ENCODE measurements at regions not wholly inside any gene's neighbourhood (a gene's known extent, or its start where the extent isn't known, plus 50 kb on each side); places are given as distances from the start of the nearest gene placed in this dataset.
"Not testable (repeated sequence)": the region's sequence is repeated elsewhere in the genome, so short reads cannot be mapped to it uniquely, and the experiment has no call there.

DNA sequence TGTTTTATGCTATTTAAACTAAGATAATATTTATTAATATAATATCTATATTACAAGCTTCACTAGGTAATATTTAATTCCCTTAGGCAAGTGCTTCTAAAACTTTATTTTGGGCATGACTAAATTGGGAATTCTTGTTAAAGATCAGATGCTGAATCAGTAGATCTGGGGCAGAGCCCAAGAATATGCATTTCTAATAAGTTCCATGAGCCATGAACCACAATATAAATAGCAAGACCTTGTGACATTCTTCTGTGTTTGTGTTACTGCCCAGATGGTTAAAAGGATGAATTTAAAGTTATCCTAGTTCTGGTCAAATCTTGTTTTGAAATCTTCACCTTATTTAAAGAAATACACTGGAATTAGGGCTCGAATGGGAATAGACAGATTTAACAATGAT is 258.4 kb upstream of the CACNA2D1 start:
- no peak for DNase-seq

DNA sequence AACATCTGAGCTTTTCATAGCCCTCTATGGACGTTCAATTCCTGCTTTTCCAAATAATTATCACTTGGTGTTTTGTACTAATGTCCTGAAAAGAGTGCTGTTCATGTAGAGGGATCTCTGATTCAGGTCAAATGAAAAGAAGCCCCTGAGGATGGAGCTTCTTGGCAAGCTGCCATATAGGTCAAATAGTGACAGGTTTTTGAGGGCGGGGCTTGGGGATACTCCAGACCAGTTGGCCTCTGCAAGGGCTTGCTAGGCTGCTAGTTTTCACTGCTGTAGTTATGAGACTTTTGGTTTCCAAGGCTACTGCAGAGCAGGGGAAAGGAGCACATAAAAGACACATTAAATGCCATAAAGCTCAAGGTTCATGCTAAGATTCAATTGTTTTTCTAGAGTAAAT is 257.2 kb upstream of the CACNA2D1 start:
- DNase-seq: no peak

DNA sequence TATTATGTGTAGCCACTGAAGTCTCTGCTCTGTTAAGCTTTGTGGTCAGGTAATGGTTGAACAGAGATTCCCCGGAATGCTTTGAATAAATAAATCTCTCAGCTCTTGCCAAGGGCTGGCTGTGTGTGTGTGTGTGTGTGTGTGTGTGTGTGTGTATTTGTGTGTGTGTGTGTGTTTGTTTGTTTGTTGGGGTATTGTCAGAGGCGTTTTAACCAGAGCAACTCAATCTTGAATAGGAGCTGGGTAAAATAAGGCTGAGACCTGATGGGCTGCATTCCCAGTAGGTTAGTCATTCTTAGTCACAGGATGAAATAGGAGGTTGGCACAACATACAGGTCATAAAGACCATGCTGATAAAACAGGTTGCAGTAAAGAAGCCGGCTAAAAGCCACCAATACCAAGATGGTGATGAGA is 256.2 kb upstream of the CACNA2D1 start:
- DNase-seq: no peak

DNA sequence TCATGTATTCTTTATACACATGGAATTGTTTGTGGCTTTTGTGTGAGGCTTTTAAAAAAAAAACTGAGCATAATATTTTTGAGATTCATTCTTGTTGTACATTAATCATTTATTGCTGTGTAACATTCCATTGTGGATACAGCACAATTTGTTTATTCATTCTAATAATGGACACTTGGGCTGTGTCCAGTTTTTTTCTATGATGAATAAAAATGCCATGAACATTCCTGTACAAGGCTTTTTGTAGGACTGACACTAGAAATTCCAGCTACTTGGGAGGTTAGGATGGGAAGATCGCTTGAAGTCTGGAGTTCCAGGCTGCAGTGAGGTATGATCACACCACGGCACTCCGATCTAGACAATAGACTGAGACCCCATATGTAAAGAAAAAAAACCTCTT is 254.3 kb upstream of the CACNA2D1 start:
- DNase-seq: no peak

DNA sequence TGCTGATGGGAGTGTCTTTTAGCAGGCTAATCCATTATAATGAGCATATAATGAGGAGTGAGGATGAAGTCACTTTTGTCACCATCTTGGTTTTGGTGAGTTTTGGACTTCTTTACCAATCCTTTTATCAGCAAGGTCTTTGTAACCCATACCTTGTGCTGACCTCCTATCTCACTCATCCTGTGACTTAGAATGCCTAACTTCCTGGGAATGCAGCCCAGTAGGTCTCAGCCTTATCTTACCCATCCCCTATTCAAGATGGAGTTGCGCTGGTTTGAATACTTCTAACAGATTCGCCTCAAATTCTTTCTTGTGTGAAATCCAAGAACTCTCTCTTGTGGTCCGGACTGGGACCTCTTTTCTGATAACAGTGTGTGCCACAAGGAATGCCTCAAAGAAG is 253.1 kb upstream of the CACNA2D1 start:
- DNase-seq: no peak

DNA sequence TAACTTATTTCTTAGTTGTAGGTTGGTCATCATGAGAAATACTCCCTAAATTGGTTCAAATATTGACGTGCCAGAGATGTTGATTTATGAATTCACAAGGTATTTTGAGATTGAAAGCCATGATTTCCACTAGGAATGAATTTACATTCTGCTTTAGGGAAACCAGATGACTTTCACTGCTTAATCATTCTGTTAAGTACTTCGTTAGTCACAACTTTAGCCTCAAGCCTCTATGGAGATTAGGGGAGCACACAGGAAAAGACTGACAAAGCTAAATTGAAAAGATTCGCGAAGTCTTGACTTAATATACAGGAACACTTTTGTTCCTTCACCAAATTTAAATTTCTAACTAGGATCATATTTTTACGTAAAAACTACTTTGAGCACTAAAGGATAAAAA is 250.4 kb upstream of the CACNA2D1 start:
- DNase-seq: no peak

DNA sequence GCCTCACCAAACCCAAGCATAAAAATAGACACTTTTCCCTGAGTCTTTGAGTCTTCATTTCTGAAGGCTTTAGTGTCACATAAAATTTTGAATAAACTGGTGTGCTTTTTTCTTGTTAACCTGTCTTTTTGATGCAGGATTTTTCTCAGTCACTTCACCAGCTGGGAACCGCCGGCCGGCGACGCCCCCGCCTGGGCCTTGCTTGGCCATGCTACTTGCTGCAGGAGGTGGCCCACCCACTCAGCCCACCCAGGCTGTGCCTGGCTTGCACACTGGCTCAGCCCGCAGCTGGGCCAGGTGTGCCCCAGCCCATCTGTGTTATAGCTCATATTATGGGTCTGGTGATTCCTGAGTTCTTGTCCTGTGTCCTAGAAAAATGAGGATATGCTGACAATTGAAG is 247.4 kb upstream of the CACNA2D1 start:
- no peak for DNase-seq

DNA sequence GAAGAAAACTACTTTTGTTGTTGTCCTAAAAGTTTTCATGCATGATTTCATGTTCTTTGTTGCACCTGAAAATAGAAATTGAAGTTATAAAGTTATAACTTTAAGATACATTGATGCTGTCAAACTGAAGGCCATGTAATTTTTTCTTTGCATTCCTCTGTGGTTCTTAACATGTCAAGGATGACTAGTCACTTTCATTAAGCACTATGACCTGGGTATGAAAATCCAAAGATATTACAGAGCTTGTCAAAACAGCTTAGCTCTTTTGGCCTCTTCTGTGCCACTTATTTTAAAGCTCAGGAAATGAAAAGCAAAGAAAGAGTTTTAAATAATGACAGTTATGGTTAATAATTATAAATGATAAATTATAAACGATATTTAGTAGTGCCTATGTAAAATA is 241.6 kb upstream of the CACNA2D1 start:
- no peak for DNase-seq

DNA sequence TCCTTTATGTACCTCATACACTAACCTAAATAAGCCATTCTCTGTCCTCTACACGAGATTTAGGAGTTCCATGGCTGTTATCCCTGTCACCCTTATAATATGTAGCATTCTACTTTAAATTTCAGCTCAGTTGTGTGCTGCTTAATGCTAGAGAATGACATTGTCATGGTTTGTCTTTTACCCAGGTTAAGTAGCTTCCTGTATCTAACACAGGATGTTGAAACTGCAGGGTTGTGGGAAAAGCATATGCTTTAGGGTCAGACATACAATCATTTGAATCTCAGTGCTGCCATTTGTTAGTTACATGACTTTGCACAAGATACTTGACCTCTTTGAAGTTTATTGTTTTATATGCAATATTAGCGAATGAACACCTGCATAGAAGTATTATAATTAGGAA is 235.1 kb upstream of the CACNA2D1 start:
- DNase-seq: no peak

DNA sequence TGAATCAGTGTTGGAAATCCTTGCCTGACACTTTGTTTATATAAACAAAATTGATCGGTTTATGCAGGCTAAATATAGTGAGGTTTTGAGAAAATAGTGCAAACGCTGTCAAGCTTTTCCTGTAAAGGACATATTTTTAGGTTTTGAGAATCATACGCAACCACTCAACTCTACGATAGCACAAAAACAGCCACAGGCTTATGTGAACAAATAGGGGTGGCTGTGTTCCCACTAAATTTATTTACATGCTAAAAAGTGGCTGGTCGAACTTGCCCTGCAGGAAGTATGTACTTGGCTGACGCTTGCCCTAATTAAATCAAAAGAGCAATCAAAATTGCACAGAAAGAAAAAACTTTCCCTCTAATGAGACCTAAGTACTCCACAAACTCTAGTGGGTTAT is 234.7 kb upstream of the CACNA2D1 start:
- no peak for DNase-seq

DNA sequence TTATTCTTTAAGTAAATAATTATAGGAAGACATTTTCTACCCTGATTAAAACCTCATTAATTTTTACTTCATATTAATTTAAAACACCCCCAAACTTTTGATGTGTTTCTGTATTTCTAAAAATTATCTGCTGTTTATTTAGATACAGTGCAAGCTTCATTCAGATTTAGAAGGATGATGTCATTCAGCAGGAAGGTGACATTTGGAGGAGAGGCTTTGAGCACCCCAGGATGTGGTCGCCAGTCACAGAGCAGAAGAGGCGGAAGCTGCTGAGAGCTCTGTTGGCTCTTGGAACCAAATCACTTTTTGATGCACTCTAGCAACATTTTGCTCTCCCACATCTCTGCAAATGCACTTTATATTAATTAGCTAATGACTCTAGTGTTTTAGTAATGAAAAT is 233.9 kb upstream of the CACNA2D1 start:
- DNase-seq: peak; percentile 14

DNA sequence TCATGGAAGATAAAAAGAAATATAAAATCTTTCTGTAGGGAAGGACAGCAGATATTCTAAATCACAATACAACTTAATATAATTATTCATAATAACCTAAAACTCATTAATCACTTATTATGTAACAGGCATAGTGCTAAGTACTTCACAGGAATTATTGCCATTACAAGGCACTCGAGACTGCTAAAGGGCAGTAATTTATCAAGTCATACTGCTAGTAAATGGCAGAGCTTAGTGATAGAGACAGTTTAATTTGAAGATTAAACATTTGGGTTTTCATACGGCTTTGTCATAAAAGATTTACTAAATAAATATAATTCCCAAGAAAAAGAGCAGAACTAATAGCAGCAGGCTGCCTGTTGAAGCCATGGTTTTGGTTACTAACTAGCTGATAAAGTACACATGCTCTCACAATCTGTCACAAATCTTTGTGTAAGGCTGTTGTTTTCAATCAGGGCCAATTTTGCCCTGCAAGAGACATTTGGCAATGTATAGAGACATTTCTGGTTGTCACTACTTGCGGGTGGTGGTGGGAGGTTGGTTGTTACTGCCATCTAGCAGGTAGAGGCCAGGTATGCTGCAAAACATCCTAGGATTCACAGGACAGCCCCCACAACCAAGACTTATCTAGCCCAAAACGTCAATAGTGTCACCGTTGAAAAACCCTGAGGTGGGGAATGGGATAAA is 233.3 kb upstream of the CACNA2D1 start:
- DNase-seq: peak; percentile 65

DNA sequence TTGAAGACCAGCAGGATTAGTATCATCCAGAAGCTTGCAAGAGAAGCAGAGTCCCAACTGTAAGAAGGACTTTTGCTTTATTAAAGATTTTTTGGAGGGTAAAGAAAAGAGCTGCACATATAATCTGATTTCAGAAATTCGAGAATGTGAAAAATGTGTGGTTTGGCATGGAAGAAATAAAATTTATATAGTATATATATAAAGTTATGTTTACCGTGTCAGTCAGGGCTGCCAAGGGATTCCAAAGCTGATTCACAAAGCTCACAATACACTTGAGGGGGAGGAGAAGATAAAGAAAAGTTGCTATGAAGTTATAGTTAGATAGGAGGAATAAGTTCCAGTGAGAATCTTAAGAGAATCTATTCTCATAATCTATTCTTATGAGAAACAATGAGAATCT is 231.8 kb upstream of the CACNA2D1 start:
- DNase-seq: no peak

DNA sequence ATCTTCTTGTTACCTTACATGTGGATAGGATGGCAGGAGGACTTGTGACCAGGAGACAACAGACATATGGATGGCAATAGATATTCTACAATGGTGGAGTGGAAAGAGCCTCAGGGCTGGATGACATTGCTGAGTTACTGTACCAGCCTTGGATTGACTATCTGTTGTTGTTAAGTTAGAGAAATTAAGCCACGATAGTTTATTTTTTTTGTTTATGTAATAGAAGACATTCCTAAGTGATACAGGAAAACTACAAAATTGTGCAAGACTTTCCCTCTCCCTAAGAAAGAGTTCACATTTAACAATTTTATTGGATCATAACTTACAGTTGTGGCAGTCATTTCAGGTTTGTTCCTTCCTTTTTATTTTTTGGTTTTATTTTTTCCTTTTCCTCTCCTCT is 230.7 kb upstream of the CACNA2D1 start:
- DNase-seq: no peak

DNA sequence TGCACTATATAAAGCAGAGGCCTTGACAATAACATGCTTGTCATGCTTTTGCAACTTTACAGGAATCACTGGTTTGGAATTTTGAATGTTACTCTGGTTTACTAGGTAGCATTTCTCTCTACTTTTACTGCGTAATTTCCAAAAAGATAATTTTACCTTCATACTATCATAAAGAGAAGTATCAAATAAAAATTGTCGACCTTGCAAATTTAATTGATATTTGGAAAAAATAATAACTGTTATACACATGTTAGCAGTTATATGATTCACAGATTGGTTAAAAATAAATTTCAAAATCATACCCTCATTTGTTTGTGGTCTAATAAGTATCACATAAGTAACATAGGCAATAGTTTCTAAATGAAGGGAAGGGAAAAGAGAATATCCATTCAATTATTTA is 228.5 kb upstream of the CACNA2D1 start:
- DNase-seq: no peak

DNA sequence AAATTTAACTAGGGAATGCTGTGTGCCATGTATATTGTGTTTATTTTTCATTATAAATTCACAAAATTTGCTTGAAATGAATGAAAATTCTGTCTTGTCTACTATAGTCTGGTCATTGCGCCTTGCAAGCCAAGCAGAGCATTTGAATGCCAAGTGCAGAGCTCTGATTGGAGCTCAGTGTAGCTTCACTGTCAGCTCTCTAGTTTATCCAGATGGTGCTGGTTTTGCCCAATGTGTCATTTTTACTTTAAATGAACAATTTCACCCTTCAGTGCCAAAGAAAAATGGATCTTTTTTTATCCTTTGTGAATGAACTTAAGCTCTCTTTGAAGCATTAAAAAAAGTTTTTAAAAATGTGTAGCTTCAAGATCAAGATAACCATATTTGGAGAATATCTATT is 225.6 kb upstream of the CACNA2D1 start:
- no peak for DNase-seq

DNA sequence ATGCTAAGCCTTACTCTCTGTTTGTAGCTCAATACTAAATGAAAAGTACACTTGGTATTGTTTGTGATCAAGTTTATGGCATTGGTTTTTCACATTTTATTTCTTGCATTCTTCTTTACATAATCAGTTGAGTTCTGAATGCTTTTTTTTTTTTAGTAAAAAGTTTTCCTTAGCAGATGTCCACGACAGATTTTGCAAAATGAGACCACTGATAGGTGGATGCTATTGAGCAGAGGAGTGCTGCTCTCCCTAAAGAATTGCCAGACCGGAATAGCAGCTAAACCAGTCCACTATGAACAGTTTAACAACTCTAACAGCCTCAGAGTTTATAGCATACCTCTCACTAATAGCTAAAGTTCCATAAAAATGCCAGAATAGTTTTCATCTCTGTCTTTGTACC is 225.1 kb upstream of the CACNA2D1 start:
- no peak for DNase-seq

DNA sequence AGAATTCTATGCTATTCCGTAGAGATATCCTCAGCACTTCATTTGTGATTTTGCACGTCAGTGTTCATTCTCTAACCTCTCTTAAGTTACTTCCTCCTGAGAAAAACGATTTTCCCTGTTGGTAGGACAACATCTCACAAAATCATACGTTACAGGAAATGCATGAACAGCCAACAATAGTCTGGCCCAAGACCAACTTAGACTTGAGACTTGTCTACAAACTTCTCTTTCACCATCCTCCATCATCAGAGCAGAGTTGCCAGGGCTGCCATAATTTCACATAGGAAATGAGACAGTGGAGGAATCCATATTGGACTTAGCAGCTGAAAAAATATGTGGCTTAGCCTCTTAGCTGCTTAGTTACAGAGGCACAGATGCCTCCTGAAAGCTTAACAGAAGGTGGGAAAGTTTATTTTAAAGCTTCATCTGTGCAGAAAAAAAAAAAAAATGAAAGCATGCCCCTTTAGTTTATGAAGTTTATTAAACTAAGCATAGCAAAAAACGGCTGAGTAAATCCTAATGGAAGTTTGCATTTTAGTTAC is 222.5 kb upstream of the CACNA2D1 start:
- no peak for DNase-seq

DNA sequence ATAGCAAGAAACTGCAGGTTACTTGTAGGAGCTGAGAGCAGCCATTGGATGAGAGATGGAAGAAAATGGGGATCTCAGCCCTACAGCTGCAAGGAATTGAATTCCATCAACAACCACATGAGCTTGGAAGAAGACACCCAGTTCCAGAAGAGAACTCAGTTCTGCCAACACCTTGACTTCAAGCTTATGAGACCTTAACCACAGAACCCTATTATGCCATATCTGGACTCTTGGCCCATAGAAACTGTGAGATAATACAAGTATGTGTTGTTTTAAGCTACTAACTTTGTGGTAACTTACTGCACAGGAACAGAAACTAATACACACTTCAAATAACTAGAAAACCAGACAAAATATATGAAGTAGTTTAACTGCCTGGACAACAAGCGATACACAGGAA is 212.4 kb upstream of the CACNA2D1 start:
- no peak for DNase-seq

DNA sequence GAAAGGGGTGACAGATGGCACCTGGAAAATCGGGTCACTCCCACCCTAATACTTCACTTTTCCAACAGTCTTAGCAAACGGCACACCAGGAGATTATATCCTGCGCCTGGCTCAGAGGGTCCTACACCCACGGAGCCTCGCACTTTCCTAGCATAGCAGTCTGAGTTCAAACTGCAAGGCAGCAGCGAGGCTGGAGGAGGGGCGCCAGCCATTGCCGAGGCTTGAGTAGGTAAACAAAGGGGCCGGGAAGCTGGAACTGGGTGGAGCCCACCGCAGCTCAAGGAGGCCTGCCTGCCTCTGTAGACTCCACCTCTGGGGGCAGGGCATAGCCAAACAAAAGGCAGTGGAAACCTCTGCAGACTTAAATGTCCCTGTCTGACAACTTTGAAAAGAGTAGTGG is 206.5 kb upstream of the CACNA2D1 start:
- DNase-seq: not testable (repeated sequence)

DNA sequence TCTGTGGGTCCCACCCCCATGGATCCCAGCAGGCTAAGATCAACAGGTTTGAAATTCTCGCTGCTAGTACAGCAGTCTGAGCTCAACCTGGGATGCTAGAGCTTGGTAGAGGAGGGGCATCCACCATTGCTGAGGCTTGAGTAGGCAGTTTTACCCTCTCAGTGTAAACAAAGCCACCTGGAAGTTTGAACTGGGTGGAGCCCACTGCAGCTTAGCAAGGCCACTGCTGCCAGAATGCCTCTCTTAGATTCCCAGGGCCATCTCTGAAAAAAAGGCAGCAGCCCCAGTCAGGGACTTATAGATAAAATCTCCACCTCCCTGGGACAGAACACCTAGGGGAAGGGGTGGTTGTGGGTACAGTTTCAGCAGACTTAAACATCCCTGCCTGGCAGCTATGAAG is 190.0 kb upstream of the CACNA2D1 start:
- DNase-seq: no peak

DNA sequence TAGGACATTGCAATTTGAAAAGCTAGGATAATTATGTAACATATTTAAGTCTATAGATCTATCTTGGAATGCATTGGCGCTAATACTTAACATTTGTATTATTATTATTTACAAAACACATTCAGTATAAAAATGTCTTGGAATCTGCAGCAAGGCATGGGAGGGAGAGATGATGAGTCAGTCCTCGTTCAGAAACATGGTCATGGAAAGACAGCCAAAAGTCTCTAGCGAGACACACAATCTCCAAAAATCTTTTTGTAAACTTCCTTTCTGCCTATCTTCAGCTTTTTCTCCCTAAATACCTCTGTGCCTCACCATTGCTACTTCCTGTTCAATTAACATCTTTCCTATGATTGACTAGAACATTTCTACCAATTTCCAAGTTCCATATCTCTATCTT is 188.4 kb upstream of the CACNA2D1 start:
- no peak for DNase-seq

DNA sequence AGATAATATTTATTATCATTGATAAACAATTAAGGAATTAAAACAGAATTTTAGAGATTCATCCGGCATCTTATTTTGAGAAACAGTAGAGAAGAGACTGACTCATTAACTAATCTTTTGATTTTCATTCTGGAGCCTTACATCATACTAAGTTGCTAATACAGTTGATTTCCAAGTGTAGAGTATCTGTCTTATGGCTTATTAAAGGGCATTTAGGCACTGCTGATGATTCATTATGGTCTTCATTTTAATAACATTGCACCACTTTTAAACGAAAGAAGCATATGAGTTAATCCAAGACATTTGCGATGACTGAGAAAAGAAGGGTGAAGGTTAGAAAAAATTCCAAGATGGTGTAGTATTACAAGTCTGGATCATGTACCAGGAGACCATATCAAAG is 186.0 kb upstream of the CACNA2D1 start:
- DNase-seq: no peak

DNA sequence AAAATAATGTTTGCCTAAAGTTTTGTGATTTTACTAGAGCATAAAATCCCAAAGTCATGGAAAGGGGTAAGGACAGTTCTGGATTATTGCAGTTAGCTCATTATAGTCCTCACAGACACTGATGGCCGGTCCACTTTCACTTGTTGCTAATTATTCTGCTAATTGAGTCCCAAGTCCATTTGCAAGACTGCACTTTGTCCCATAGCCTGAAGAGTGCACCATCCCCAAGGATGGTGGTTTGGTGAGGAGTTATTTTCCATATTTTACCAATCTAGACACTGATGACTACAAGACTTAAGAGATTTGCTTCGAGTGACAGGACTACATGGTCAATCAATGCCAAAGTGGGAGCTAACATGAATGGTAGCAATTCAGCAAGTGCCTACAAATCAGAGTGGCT is 181.8 kb upstream of the CACNA2D1 start:
- no peak for DNase-seq

DNA sequence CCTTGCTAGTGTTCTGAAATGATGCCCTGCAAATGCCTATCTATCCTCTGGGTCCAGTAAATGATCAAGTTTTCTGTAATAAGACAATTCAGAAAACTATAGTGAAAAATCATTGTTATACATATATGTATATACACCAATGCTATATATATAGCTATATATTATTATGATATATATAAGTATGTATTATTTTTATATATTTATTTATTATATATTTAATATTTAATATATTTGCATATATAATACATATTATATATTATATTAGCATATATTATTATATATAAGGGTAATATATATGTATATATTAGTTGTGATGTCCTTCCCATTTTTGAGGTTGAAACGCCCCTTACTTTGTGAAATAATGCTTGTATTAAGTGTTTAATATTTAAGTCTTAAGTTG is 181.4 kb upstream of the CACNA2D1 start:
- DNase-seq: no peak

DNA sequence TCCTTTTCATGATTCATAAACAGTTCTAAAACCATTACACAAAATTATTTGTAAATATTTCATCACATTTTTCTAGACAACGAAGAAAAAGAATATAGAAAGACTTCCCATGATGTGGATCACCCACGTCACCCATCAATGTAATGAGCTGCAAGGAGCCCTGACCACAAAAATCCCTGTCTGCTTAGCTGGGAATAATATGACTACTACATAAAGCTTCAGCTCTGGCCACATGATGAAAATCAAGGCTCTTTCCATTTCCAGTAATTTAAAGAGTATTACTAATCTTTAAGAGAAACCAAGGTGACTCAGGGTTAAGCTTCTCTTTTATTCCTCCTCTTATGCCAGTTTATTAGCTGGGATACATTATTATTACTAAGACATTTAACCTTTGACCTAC is 180.8 kb upstream of the CACNA2D1 start:
- no peak for DNase-seq

Data from NCI-H774 (cell line).